HG02852 (cell line): ENCODE measurements at regions not wholly inside any gene's neighbourhood (a gene's known extent, or its start where the extent isn't known, plus 50 kb on each side); places are given as distances from the start of the nearest gene placed in this dataset.
"Not testable (repeated sequence)": the region's sequence is repeated elsewhere in the genome, so short reads cannot be mapped to it uniquely, and the experiment has no call there.

Experiments used
- ATAC-seq: cut with Tn5 transposase; IDR thresholded peaks from one replicate; pipeline ENCODE4 v1.9.1; 2021; ENCODE audit warnings: mild to moderate bottlenecking, moderate library complexity; ENCODE audit not compliant: unreplicated experiment

- no peak for ATAC-seq
These were observed 233.3 kb upstream of the SSTR1 start for GRCh38 chr14:37974421-37974820.

- ATAC-seq, result no peak
These were observed 230.2 kb upstream of the SSTR1 start for GRCh38 chr14:37977481-37977880.

GRCh38 chr14:37985826-37986470 lies 221.8 kb upstream of the SSTR1 start:
- ATAC-seq, result peak; percentile 65

- no peak for ATAC-seq
These were observed 219.2 kb upstream of the SSTR1 start for GRCh38 chr14:37988472-37988871.

- no peak for ATAC-seq
These were observed 216.7 kb upstream of the SSTR1 start for GRCh38 chr14:37991027-37991426.

GRCh38 chr14:37992499-37992898 lies 215.2 kb upstream of the SSTR1 start:
- ATAC-seq, result no peak

- no peak for ATAC-seq
These were observed 212.8 kb upstream of the SSTR1 start for GRCh38 chr14:37994846-37995372.

- no peak for ATAC-seq
These were observed 210.7 kb upstream of the SSTR1 start for GRCh38 chr14:37997017-37997416.

- ATAC-seq, result no peak
These were observed 207.4 kb upstream of the SSTR1 start for GRCh38 chr14:38000340-38000739.

GRCh38 chr14:38001501-38001900 lies 206.2 kb upstream of the SSTR1 start:
- ATAC-seq, result no peak

- no peak for ATAC-seq
These were observed 203.7 kb upstream of the SSTR1 start for GRCh38 chr14:38003746-38004609.

GRCh38 chr14:38004610-38004879 lies 203.2 kb upstream of the SSTR1 start:
- ATAC-seq, result no peak

- not testable (repeated sequence) for ATAC-seq
These were observed 196.5 kb upstream of the SSTR1 start for GRCh38 chr14:38011156-38011555.

GRCh38 chr14:38012056-38012455 lies 195.6 kb upstream of the SSTR1 start:
- no peak for ATAC-seq

GRCh38 chr14:38016497-38016896 lies 191.2 kb upstream of the SSTR1 start:
- no peak for ATAC-seq

- ATAC-seq, result no peak
These were observed 185.8 kb upstream of the SSTR1 start for GRCh38 chr14:38021861-38022260.

GRCh38 chr14:38022775-38023174 lies 184.9 kb upstream of the SSTR1 start:
- ATAC-seq, result no peak

GRCh38 chr14:38038171-38038570 lies 169.5 kb upstream of the SSTR1 start:
- no peak for ATAC-seq

GRCh38 chr14:38038986-38039385 lies 168.7 kb upstream of the SSTR1 start:
- ATAC-seq, result no peak

- ATAC-seq, result no peak
These were observed 168.2 kb upstream of the SSTR1 start for GRCh38 chr14:38039496-38039895.

GRCh38 chr14:38040411-38040810 lies 167.3 kb upstream of the SSTR1 start:
- no peak for ATAC-seq

- no peak for ATAC-seq
These were observed 165.4 kb upstream of the SSTR1 start for GRCh38 chr14:38042322-38042721.
